NB4 (cell line): ENCODE measurements at regions not wholly inside any gene's neighbourhood (a gene's known extent, or its start where the extent isn't known, plus 50 kb on each side); places are given as distances from the start of the nearest gene placed in this dataset.

Experiments
- DNase-seq: peaks from one replicate; pipeline ENCODE4 v3.0.0; 2010; ENCODE audit warnings: low read depth
- H3K4me3 ChIP-seq: one replicate; pipeline ENCODE4 v1.5.1; 2011; ENCODE audit warnings: mild to moderate bottlenecking, low read depth, low read length, moderate library complexity
- CTCF ChIP-seq: IDR thresholded peaks from one replicate; pipeline ENCODE4 v1.5.1; 2012; ENCODE audit warnings: low read depth, low read length
- MAX ChIP-seq: IDR thresholded peaks from 2 replicates; pipeline ENCODE4 v1.6.1; 2011; ENCODE audit warnings: low read depth, low read length
- MYC ChIP-seq: IDR thresholded peaks from 2 replicates; pipeline ENCODE4 v1.6.1; 2011; ENCODE audit warnings: low read depth, low read length
- POLR2A ChIP-seq: IDR thresholded peaks from 2 replicates; pipeline ENCODE4 v1.6.1; 2011; ENCODE audit warnings: mild to moderate bottlenecking; ENCODE audit not compliant: insufficient read length; ENCODE audit errors: extremely low read depth

- H3K4me3 ChIP-seq: no peak overlapping the region
- TF ChIP-seq MAX: no peak
- no peak for TF ChIP-seq MYC
- no peak for TF ChIP-seq CTCF
- TF ChIP-seq POLR2A: no peak
- no peak for DNase-seq
These were observed 115.7 kb upstream of the CACNA2D1 start for GRCh38 chr7:82559193-82559805.

- TF ChIP-seq MYC (no peak), POLR2A (no peak), MAX (no peak), CTCF (no peak)
- H3K4me3 ChIP-seq: no peak overlapping the region
- DNase-seq: no peak
These were observed 106.2 kb upstream of the CACNA2D1 start for GRCh38 chr7:82549616-82550285.

DNA sequence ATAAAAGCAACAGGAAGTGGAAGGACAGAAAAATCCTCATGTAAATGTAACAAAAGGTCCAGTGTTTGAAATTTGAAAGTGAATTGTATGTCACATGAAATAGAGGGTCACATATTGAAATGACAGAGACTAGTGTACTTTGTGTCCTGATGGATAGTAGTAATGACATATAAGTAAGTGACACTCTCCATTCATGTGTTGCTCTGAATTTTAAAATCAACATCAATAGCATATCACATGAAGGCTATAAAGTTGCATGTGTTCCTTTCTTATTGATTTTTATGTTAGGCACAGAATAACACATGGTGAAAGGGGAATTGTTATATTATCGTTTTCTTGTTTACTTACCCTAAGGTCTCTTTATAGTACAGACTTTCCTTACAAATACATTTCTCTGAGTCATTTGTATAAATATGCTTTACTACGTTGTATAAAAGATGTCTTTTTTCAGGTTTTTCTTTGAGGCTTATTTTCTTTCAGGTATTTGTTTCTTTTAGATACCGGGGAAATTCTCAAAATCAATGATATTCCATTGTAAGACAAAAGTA is 104.6 kb upstream of the CACNA2D1 start:
- H3K4me3 ChIP-seq: no peak overlapping the region
- DNase-seq: no peak
- no peak for TF ChIP-seq MAX
- no peak for TF ChIP-seq POLR2A
- TF ChIP-seq MYC: no peak
- no peak for TF ChIP-seq CTCF

DNA sequence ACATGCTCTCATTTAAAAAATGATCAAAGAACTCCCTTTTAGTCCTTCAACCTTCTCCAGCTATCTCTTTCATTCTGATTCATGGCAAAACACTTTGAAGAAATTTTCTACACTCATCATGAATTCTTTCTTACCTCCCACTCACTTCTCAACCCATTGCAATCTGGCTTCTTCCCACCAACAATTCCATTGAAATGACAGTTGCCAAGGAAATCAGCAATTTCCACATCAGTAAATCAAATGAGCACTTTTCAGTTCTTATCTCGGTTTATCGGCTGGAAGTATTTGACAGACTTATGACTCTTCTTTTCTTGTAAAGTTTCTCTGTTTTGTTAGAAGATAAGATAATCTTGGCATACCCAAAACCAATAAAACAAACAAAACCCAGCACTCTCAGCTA is 99.1 kb upstream of the CACNA2D1 start:
- H3K4me3 ChIP-seq: no peak overlapping the region
- no peak for DNase-seq
- TF ChIP-seq MAX (no peak), CTCF (no peak), MYC (no peak), POLR2A (no peak)

GRCh38 chr7:82539969-82540368 is 96.4 kb upstream of the CACNA2D1 start:
- TF ChIP-seq POLR2A (no peak), CTCF (no peak), MAX (no peak), MYC (no peak)
- no peak for DNase-seq
- no peak overlapping the region for H3K4me3 ChIP-seq
